GM19455 (cell line): ENCODE measurements at regions not wholly inside any gene's neighbourhood (a gene's known extent, or its start where the extent isn't known, plus 50 kb on each side); places are given as distances from the start of the nearest gene placed in this dataset.
"Not testable (repeated sequence)": the region's sequence is repeated elsewhere in the genome, so short reads cannot be mapped to it uniquely, and the experiment has no call there.

ENCODE experiments used
- ATAC-seq: cut with Tn5 transposase; IDR thresholded peaks from one replicate; pipeline ENCODE4 v1.9.1; 2021; ENCODE audit not compliant: unreplicated experiment

- no peak for ATAC-seq
Measured at GRCh38 chr9:94188246-94188645, 70.9 kb upstream of the ZNF169 start.

GRCh38 chr9:94191706-94192105 is 67.4 kb upstream of the ZNF169 start:
- ATAC-seq: not testable (repeated sequence)

- ATAC-seq: no peak
Measured at GRCh38 chr9:94198414-94198813, 60.7 kb upstream of the ZNF169 start.

GRCh38 chr9:94199776-94200175 is 59.3 kb upstream of the ZNF169 start:
- ATAC-seq: no peak

- ATAC-seq: no peak
Measured at GRCh38 chr9:94204174-94204573, 54.9 kb upstream of the ZNF169 start.

GRCh38 chr9:94207781-94208180 is 51.3 kb upstream of the ZNF169 start:
- ATAC-seq: no peak
